H1 (cell line): ENCODE measurements at regions not wholly inside any gene's neighbourhood (a gene's known extent, or its start where the extent isn't known, plus 50 kb on each side); places are given as distances from the start of the nearest gene placed in this dataset.

Experiments
- CTCF ChIA-PET: fragments of 300-600 bp; sonication (Branson Sonifier 250); formaldehyde crosslinking; loops from one replicate; lab custom pipeline; 2021; ENCODE audit not compliant: partially characterized antibody; lab: Charles Lee
- POLR2A ChIA-PET: fragments of 300-600 bp; sonication (Branson Sonifier 250); formaldehyde crosslinking; loops from one replicate; lab custom pipeline; 2021; ENCODE audit warnings: inconsistent platforms; ENCODE audit not compliant: partially characterized antibody; lab: Charles Lee
- DNase-seq, 2 experiments: peaks; one replicate each; pipeline versions ENCODE4 v3.0.0 to v3.0.0-alpha.2; 2010 to 2022; ENCODE audit warnings: low spot score in 2 of 2, low read depth in 1 of 2, mixed read lengths in 1 of 2
- FAIRE-seq: peaks from 2 replicates; lab custom pipeline; 2011; peaks lifted over from hg19 to GRCh38; lab: Jason Lieb, UNC
- H2AFZ ChIP-seq: 2 replicates; pipeline ENCODE4 v1.8.1; 2012; ENCODE audit warnings: low read length, inconsistent platforms
- H2AK5ac ChIP-seq: 2 replicates; pipeline ENCODE4 v1.6.1; 2013; ENCODE audit warnings: low read depth, low read length
- H2BK120ac ChIP-seq: replicated peaks from 2 replicates; pipeline ENCODE3; 2013; ENCODE audit warnings: low read depth, low read length, inconsistent platforms
- H2BK12ac ChIP-seq: 2 replicates; pipeline ENCODE4 v1.6.1; 2013; ENCODE audit warnings: low read depth, low read length
- H2BK15ac ChIP-seq: 2 replicates; pipeline ENCODE4 v1.6.1; 2013; ENCODE audit warnings: low read length
- H2BK20ac ChIP-seq: 2 replicates; pipeline ENCODE4 v1.6.1; 2013; ENCODE audit warnings: low read length
- H2BK5ac ChIP-seq: 2 replicates; pipeline ENCODE4 v1.6.1; 2013; ENCODE audit warnings: low read depth, low read length
- H3K14ac ChIP-seq: 2 replicates; pipeline ENCODE4 v1.6.1; 2013; ENCODE audit warnings: inconsistent platforms; ENCODE audit not compliant: insufficient read length
- H3K18ac ChIP-seq: 2 replicates; pipeline ENCODE4 v1.6.1; 2013; ENCODE audit warnings: low read length; ENCODE audit errors: extremely low read depth
- H3K23ac ChIP-seq: 2 replicates; pipeline ENCODE4 v1.6.1; 2013; ENCODE audit warnings: inconsistent platforms; ENCODE audit not compliant: insufficient read length
- H3K23me2 ChIP-seq: 2 replicates; pipeline ENCODE4 v1.6.1; 2013; ENCODE audit warnings: low read depth, low read length
- H3K27ac ChIP-seq: 2 replicates; pipeline ENCODE4 v1.6.1; 2011; ENCODE audit warnings: low read depth, low read length, inconsistent platforms
- H3K27me3 ChIP-seq, 4 experiments: replicated peaks in 1 of 4; 1 replicate in 1 of 4; 2 replicates in 3 of 4; pipeline versions ENCODE4 v1.6.1 to v1.8.1; 2011 to 2013; ENCODE audit warnings: low read length in 3 of 4, mild to moderate bottlenecking in 3 of 4, inconsistent platforms in 2 of 4, mixed read lengths in 2 of 4, moderate library complexity in 1 of 4; ENCODE audit not compliant: control insufficient read depth in 3 of 4, insufficient read depth in 3 of 4; ENCODE audit errors: extremely low read depth in 1 of 4
- H3K36me3 ChIP-seq, 4 experiments: 2 replicates each; pipeline versions ENCODE4 v1.6.1 to v1.8.1; 2011 to 2013; ENCODE audit warnings: mild to moderate bottlenecking in 4 of 4, low read length in 3 of 4, moderate library complexity in 2 of 4, control low read depth in 1 of 4, inconsistent platforms in 1 of 4; ENCODE audit not compliant: insufficient read depth in 4 of 4, control insufficient read depth in 2 of 4
- H3K4ac ChIP-seq: replicated peaks from 2 replicates; pipeline ENCODE3; 2013; ENCODE audit warnings: low read length, low read depth, mixed read lengths, inconsistent platforms; ENCODE audit not compliant: insufficient read length
- H3K4me1 ChIP-seq, 4 experiments: replicated peaks in 1 of 4; 1 replicate in 1 of 4; 2 replicates in 3 of 4; pipeline versions ENCODE4 v1.6.1 to v1.8.1; 2011 to 2013; ENCODE audit warnings: low read length in 3 of 4, inconsistent platforms in 2 of 4, mixed read lengths in 1 of 4; ENCODE audit not compliant: insufficient read depth in 4 of 4, control insufficient read depth in 3 of 4
- H3K4me2 ChIP-seq, 2 experiments: 2 replicates each; pipeline versions ENCODE4 v1.6.1 to v1.8.1; 2011 to 2013; ENCODE audit warnings: low read depth in 2 of 2, low read length in 2 of 2, control low read depth in 1 of 2, inconsistent platforms in 1 of 2, mild to moderate bottlenecking in 1 of 2; ENCODE audit not compliant: insufficient read depth in 1 of 2
- H3K4me3 ChIP-seq, 4 experiments: fragments of 200-600, 300-600 bp in 1 of 4; sonication (generic), shearing (Covaris generic), sonication (Bioruptor Twin) in 1 of 4; 2 replicates each; pipeline versions ENCODE4 v1.5.1 to v1.8.1; 2011 to 2016; ENCODE audit warnings: low read length in 4 of 4, low read depth in 3 of 4, control low read depth in 2 of 4, inconsistent platforms in 2 of 4, mild to moderate bottlenecking in 2 of 4, mixed read lengths in 1 of 4, moderate library complexity in 1 of 4; ENCODE audit not compliant: insufficient read depth in 2 of 4; ENCODE audit errors: extremely low read depth in 1 of 4
- H3K56ac ChIP-seq: replicated peaks from 2 replicates; pipeline ENCODE3; 2013; ENCODE audit warnings: low read depth, mild to moderate bottlenecking, mixed read lengths, low read length, inconsistent platforms; ENCODE audit not compliant: insufficient read length
- H3K79me1 ChIP-seq: 2 replicates; pipeline ENCODE4 v1.6.1; 2013; ENCODE audit warnings: low read depth, low read length, control low read depth
- H3K79me2 ChIP-seq, 2 experiments: 2 replicates each; pipeline versions ENCODE4 v1.6.1 to v1.8.1; 2012 to 2013; ENCODE audit warnings: low read length in 2 of 2, mild to moderate bottlenecking in 2 of 2, inconsistent platforms in 1 of 2; ENCODE audit not compliant: insufficient read depth in 2 of 2, control insufficient read depth in 1 of 2
- H3K9ac ChIP-seq, 4 experiments: replicated peaks in 1 of 4; 1 replicate in 1 of 4; 2 replicates in 3 of 4; pipeline versions ENCODE4 v1.6.1 to v1.8.1; 2011 to 2013; ENCODE audit warnings: low read depth in 3 of 4, low read length in 3 of 4, control low read depth in 2 of 4, mild to moderate bottlenecking in 2 of 4, moderate library complexity in 2 of 4, inconsistent platforms in 1 of 4; ENCODE audit errors: extremely low read depth in 1 of 4
- H3K9me3 ChIP-seq, 2 experiments: 2 replicates each; pipeline versions ENCODE4 v1.6.1 to v1.8.1; 2012 to 2013; ENCODE audit warnings: mild to moderate bottlenecking in 2 of 2, moderate library complexity in 2 of 2, control low read depth in 1 of 2, inconsistent platforms in 1 of 2, low read depth in 1 of 2, low read length in 1 of 2, mixed read lengths in 1 of 2; ENCODE audit not compliant: insufficient read depth in 2 of 2
- H4K20me1 ChIP-seq, 2 experiments: replicated peaks in 1 of 2; 2 replicates each; pipeline versions ENCODE3 to v1.8.1; 2011 to 2013; ENCODE audit warnings: inconsistent platforms in 2 of 2, low read length in 2 of 2, mild to moderate bottlenecking in 1 of 2; ENCODE audit not compliant: insufficient read depth in 2 of 2, control insufficient read depth in 1 of 2
- H4K5ac ChIP-seq: 2 replicates; pipeline ENCODE4 v1.6.1; 2013; ENCODE audit warnings: low read length, low read depth, mixed read lengths, inconsistent platforms; ENCODE audit not compliant: insufficient read length
- H4K8ac ChIP-seq: 2 replicates; pipeline ENCODE4 v1.8.0; 2013; ENCODE audit warnings: mild to moderate bottlenecking, moderate library complexity, low read length, inconsistent platforms; ENCODE audit not compliant: insufficient read depth; ENCODE audit errors: extremely low read depth
- H4K91ac ChIP-seq: replicated peaks from 2 replicates; pipeline ENCODE3; 2013; ENCODE audit warnings: low read length, mixed read lengths, inconsistent platforms; ENCODE audit not compliant: insufficient read length
- CHD7 ChIP-seq: fragments of 300-600 bp; sonication (generic); IDR thresholded peaks from 2 replicates; pipeline ENCODE4 v1.7.1; 2012; ENCODE audit warnings: low read length, moderate library complexity, mild to moderate bottlenecking, inconsistent platforms; ENCODE audit not compliant: insufficient replicate concordance
- WGBS, 2 experiments: shearing (Covaris generic) in 1 of 2; methylation state at CpG; one replicate each; pipeline versions ENCODE4 v1.1.6 to v1.1.7; 2013 to 2015; ENCODE audit warnings: low lambda C conversion rate in 2 of 2, mixed read lengths in 2 of 2, inconsistent platforms in 1 of 2, low coverage in 1 of 2, missing lambda C conversion rate in 1 of 2; ENCODE audit not compliant: insufficient replicate concordance in 2 of 2, insufficient coverage in 1 of 2, insufficient read length in 1 of 2; ENCODE audit errors: extremely low coverage in 1 of 2, missing lambda C conversion rate in 1 of 2; 5-methylcytosine and 5-hydroxymethylcytosine counted together

- POLR2A ChIA-PET, result no interaction called here
- no peak for TF ChIP-seq CHD7
Observed at GRCh38 chr2:78757640-78758039, 267.9 kb upstream of the REG3G start.

More at GRCh38 chr2:78757640-78758039, 267.9 kb upstream of the REG3G start:
- Histone ChIP-seq H3K23ac (no peak overlapping the region), H3K4me3 (no peak overlapping the region; a peak in 1 of 8 replicates), H3K27ac (no peak overlapping the region), H3K4ac (no peak overlapping the region), H4K91ac (no peak overlapping the region), H3K9ac (no peak overlapping the region), H3K4me1 (peaks cover 2 to 8% (median 5%) of the 10 kb centered on the region in 4 experiments; a peak in 4 of 7 replicates), H4K20me1 (no peaks in the 10 kb centered on the region), H3K27me3 (no peaks in the 10 kb centered on the region; a peak in 1 of 7 replicates), H2BK120ac (no peak overlapping the region), H3K79me2 (no peaks in the 10 kb centered on the region), H4K5ac (no peak overlapping the region), H3K23me2 (no peaks in the 10 kb centered on the region), H2AK5ac (no peak overlapping the region), H4K8ac (no peak overlapping the region), H3K4me2 (no peak overlapping the region), H2BK15ac (no peak overlapping the region), H3K18ac (no peak overlapping the region), H2BK12ac (no peak overlapping the region), H2AFZ (no peak overlapping the region), H3K9me3 (peaks cover 0 to 2% of the 10 kb centered on the region in 2 experiments; a peak in 2 of 4 replicates), H3K56ac (no peak overlapping the region), H2BK5ac (no peak overlapping the region), H3K36me3 (no peaks in the 10 kb centered on the region), H3K79me1 (no peaks in the 10 kb centered on the region), H2BK20ac (no peak overlapping the region), H3K14ac (no peak overlapping the region)
- no peak for DNase-seq
- 88% methylated on average over 1 of the region's 1 CpG; no CpG with 5 or more reads in 1 of the 2 experiments for WGBS, 2 experiments
- CTCF ChIA-PET, result no interaction called here
- no peak for FAIRE-seq
